D721Med (cell line): ENCODE measurements at regions not wholly inside any gene's neighbourhood (a gene's known extent, or its start where the extent isn't known, plus 50 kb on each side); places are given as distances from the start of the nearest gene placed in this dataset.

Source experiments
- DNase-seq: peaks from one replicate; pipeline ENCODE4 v3.0.0; 2011; ENCODE audit warnings: low spot score; ENCODE audit not compliant: insufficient read length
- FAIRE-seq: peaks from 2 replicates; lab custom pipeline; 2011; peaks lifted over from hg19 to GRCh38; lab: Jason Lieb, UNC
- CTCF ChIP-seq: IDR thresholded peaks from 2 replicates; pipeline ENCODE4 v1.5.1; 2012; ENCODE audit warnings: mild to moderate bottlenecking, control low read depth; ENCODE audit not compliant: insufficient read depth; ENCODE audit errors: missing control alignments

GRCh38 chr7:81201188-81201587, 282.3 kb upstream of the SEMA3C start:
- FAIRE-seq (no peak), DNase-seq (no peak)
- no peak for TF ChIP-seq CTCF

DNA sequence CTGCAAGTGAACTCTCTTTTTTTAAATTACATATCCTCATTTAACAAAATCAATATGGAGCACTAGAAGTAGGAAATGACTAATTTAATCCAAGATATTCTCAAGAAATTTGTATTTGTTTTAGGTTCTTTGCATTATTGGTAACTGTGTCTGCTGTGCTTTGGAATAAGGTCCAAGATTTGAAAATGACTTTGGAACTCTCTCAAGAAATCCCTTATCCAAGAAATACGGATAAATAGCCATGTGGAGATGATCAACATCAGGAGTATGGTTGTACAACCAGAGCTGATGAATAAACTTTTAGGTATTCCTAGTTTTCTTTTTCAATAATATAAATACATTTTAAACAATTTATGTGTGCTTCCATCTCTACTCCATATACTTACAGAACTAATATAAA, 279.9 kb upstream of the SEMA3C start:
- FAIRE-seq: no peak
- DNase-seq: no peak
- TF ChIP-seq CTCF: no peak

DNA sequence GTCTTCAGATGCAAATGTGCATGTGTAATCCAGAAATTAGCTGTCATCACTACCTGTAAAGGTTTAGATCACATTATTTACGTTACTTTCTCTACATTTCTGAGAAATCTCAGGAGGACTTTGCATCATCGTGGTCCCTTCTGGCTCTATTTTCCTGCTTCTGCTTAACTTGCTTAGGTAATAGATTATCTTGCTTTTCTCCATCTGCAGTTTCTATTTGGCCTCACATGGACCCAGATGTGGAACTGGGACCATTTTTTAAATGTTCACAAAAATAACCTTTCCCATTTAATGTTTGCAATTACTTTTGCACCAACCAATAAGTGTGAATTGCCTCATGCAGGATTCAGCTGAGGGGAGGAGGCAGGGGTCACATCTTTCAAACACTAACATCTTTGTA, 278.4 kb upstream of the SEMA3C start:
- no peak for TF ChIP-seq CTCF
- FAIRE-seq (no peak), DNase-seq (no peak)

DNA sequence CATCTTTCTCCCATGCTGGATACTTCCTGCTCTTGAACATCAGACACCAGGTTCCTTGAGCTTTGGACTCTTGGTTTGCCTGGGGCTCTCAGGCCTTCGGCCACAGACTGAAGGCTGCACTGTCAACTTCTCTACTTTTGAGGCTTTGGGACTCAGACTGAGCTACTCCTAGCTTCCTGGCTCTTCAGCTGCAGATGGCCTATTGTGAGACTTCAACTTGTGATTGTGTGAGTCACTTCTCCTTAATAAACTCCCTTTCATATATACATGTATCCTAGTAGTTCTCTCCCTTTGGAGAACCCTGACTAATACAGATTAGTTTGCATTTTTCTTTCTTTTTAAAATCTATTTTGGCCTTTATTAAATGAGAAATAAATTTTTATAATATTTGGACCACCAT, 276.2 kb upstream of the SEMA3C start:
- DNase-seq: no peak
- no peak for FAIRE-seq
- no peak for TF ChIP-seq CTCF

DNA sequence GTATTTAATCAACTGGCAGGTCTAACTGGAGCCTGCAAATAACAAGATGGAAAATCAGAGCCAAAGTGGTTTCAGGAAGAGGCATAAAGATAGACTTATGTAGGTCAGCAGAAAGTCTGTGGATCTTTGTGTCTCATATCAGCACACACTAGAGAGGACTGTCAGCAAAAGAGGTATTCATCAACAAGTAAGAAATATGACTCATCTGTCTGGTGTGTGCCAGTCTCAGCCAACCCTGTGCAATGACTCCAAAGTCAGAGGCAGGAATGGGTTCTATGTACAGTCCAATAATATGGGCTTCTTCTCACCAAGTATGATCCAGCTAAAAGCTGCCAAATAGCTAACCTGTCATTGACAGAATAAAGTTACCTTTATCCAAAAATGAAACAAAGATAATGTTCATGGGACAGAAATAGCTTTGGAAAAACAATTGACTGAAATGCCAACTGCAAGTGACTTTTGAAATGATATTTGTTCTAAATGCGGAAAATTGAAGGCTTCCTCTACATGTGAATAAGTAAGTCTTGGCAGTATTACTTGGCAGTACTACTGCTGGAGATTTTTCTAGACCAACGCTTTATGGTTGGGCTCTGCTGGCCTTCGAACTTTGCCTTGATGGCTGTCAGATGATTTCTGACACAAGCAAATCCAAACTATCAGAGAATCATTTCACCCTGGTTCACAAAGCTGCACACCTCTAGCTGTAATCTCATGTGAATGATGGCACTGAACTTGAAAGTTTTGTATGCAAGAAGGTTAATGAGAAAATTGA, 272.3 kb upstream of the SEMA3C start:
- no peak for DNase-seq
- no peak for TF ChIP-seq CTCF
- FAIRE-seq: no peak

DNA sequence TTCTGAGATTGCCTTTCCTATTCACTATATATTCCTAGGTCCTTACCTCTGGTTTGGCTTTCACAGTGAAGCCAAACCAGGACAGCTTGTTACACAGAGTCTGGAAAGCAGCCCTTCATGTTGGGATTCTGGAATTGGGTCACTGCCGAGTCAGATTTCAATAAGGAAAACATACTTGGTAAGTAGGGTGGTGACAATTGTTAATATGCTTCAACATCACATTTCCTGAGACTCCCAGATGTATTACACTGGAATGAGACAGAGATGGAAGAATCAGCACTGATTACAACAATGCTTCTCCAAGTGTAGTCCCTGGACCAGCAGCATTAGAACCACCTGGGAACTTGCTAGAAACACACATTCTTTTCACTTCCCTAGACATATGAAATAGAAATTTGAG, 268.9 kb upstream of the SEMA3C start:
- no peak for DNase-seq
- FAIRE-seq: no peak
- no peak for TF ChIP-seq CTCF

DNA sequence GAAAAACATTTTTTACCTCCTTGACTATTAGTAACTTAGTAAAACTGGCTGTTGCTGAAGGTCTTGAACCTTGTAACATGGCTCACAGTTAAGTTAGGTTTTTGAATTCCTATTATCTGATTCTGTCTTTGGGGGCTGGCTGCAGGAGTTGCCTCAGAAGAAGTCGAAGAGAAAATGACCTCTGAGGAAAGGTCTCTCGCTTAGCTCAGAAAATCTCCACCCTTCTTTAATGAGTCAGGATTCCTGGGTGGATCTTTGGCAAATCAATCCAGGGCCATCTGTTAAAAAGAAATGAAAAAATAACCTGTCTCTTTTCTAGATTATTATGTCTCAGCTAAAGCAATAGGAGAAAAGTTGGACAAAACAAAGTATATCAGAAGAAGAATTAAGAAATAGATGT, 267.8 kb upstream of the SEMA3C start:
- DNase-seq (no peak), FAIRE-seq (no peak)
- TF ChIP-seq CTCF: no peak
